PC-9 (cell line): ENCODE measurements at regions not wholly inside any gene's neighbourhood (a gene's known extent, or its start where the extent isn't known, plus 50 kb on each side); places are given as distances from the start of the nearest gene placed in this dataset.

Source experiments
- BruUV-seq: library from RNA; stranded (reverse); fragments of 400-500 nt; replicated peaks from 2 replicates; lab custom pipeline; 2021; lab: Mats Ljungman, UMichigan
- CTCF ChIA-PET: fragments of 300-600 bp; sonication (Branson Sonifier 250); formaldehyde crosslinking; loops from one replicate; lab custom pipeline; 2022; ENCODE audit warnings: antibody characterized with exemption; lab: Charles Lee
- POLR2A ChIA-PET: fragments of 300-600 bp; sonication (Branson Sonifier 250); formaldehyde crosslinking; loops from one replicate; lab custom pipeline; 2022; ENCODE audit warnings: antibody characterized with exemption; ENCODE audit not compliant: unreplicated experiment; lab: Charles Lee
- DNase-seq, 2 experiments: peaks; one replicate each; pipeline versions ENCODE4 v3.0.0 to v3.0.0-alpha.2; 2015 to 2022; ENCODE audit warnings: mixed read lengths in 1 of 2
- H2AFZ ChIP-seq: fragments of 200-600 bp; sonication (generic); 2 replicates; pipeline ENCODE4 v1.8.1; 2017; ENCODE audit warnings: antibody characterized with exemption
- H3F3A ChIP-seq: fragments of 200-600 bp; sonication (generic); 2 replicates; pipeline ENCODE4 v1.8.1; 2017; ENCODE audit warnings: antibody characterized with exemption, mild to moderate bottlenecking, low read depth; ENCODE audit not compliant: insufficient read depth
- H3K27ac ChIP-seq: fragments of 200-600 bp; sonication (generic); 2 replicates; pipeline ENCODE4 v1.6.1; 2016; ENCODE audit warnings: mixed run types
- H3K27me3 ChIP-seq: fragments of 200-600 bp; sonication (generic); 2 replicates; pipeline ENCODE4 v1.6.1; 2016; ENCODE audit warnings: low read depth, mixed run types; ENCODE audit not compliant: insufficient read depth
- H3K36me3 ChIP-seq: fragments of 200-600 bp; sonication (generic); 2 replicates; pipeline ENCODE4 v1.6.1; 2016; ENCODE audit warnings: low read depth, mixed run types
- H3K4me1 ChIP-seq: fragments of 200-600 bp; sonication (generic); replicated peaks from 2 replicates; pipeline ENCODE4 v1.6.1; 2016; ENCODE audit warnings: mixed run types; ENCODE audit not compliant: insufficient read depth
- H3K4me2 ChIP-seq: fragments of 200-600 bp; sonication (generic); 2 replicates; pipeline ENCODE4 v1.6.1; 2017; ENCODE audit warnings: mixed run types
- H3K4me3 ChIP-seq: fragments of 200-600 bp; sonication (generic); 2 replicates; pipeline ENCODE4 v1.6.1; 2016; ENCODE audit warnings: mixed run types
- H3K79me2 ChIP-seq: fragments of 200-600 bp; sonication (generic); 2 replicates; pipeline ENCODE4 v1.6.1; 2017; ENCODE audit warnings: low read depth, mixed run types
- H3K9me2 ChIP-seq: fragments of 200-600 bp; sonication (generic); 2 replicates; pipeline ENCODE4 v1.8.1; 2017; ENCODE audit warnings: mild to moderate bottlenecking; ENCODE audit not compliant: insufficient read depth
- H3K9me3 ChIP-seq: fragments of 200-600 bp; sonication (generic); 2 replicates; pipeline ENCODE4 v1.8.1; 2016; ENCODE audit warnings: low read depth; ENCODE audit not compliant: insufficient read depth
- H4K20me1 ChIP-seq: fragments of 200-600 bp; sonication (generic); 2 replicates; pipeline ENCODE4 v1.8.1; 2017; ENCODE audit not compliant: insufficient read depth
- CTCF ChIP-seq: fragments of 200-600 bp; sonication (generic); conservative IDR thresholded peaks from 2 replicates; pipeline ENCODE4 v1.6.1; 2017; ENCODE audit warnings: mixed run types, antibody characterized with exemption, mild to moderate bottlenecking, moderate library complexity
- EZH2 ChIP-seq: fragments of 200-600 bp; sonication (generic); IDR thresholded peaks from 2 replicates; pipeline ENCODE4 v1.8.0; 2017; ENCODE audit warnings: antibody characterized with exemption, low read depth
- intact Hi-C: fragments of 100-400 bp; cut with micrococcal nuclease; formaldehyde crosslinking; loops from one replicate; pipeline ENCODE4 v1.10.0; 2022; ENCODE audit not compliant: unreplicated experiment

GRCh38 chr16:6605490-6605889 lies 727.2 kb upstream of the RBFOX1 start:
- no peaks in the 10 kb centered on the region for H3F3A ChIP-seq
- ChIA-PET POLR2A (no interaction called here), CTCF (no interaction called here)
- no peak for TF ChIP-seq CTCF
- no peak for TF ChIP-seq EZH2
- peaks cover 14% of the 10 kb centered on the region; the same call in 1 of the 2 replicates for H3K27me3 ChIP-seq
- no peaks in the 10 kb centered on the region for H3K9me2 ChIP-seq
- H3K36me3 ChIP-seq = no peaks in the 10 kb centered on the region
- H3K27ac ChIP-seq = no peak overlapping the region
- no peaks in the 10 kb centered on the region for H3K4me1 ChIP-seq
- no peaks in the 10 kb centered on the region for H4K20me1 ChIP-seq
- H2AFZ ChIP-seq = no peak overlapping the region
- no peak overlapping the region for H3K4me3 ChIP-seq
- H3K79me2 ChIP-seq = no peaks in the 10 kb centered on the region
- no TSS peak for BruUV-seq
- intact Hi-C loops = no loop called here
- H3K4me2 ChIP-seq = no peak overlapping the region
- no peaks in the 10 kb centered on the region for H3K9me3 ChIP-seq
- DNase-seq = no peak

GRCh38 chr16:6603780-6604325 lies 728.8 kb upstream of the RBFOX1 start:
- Histone ChIP-seq H2AFZ (no peak overlapping the region), H3F3A (no peaks in the 10 kb centered on the region), H3K36me3 (no peaks in the 10 kb centered on the region), H3K27ac (no peak overlapping the region), H4K20me1 (no peaks in the 10 kb centered on the region), H3K79me2 (no peaks in the 10 kb centered on the region), H3K9me3 (no peaks in the 10 kb centered on the region), H3K4me1 (no peaks in the 10 kb centered on the region), H3K27me3 (peaks cover 25% of the 10 kb centered on the region), H3K9me2 (no peaks in the 10 kb centered on the region), H3K4me2 (no peak overlapping the region), H3K4me3 (no peak overlapping the region)
- DNase-seq = no peak
- CTCF ChIA-PET = no interaction called here
- POLR2A ChIA-PET = no interaction called here
- intact Hi-C loops = no loop called here
- BruUV-seq = no TSS peak
- TF ChIP-seq EZH2 (no peak), CTCF (no peak)

- Histone ChIP-seq H3K9me2 (no peaks in the 10 kb centered on the region), H3K27ac (no peak overlapping the region), H3K4me3 (no peak overlapping the region), H3K79me2 (no peaks in the 10 kb centered on the region), H3K9me3 (no peaks in the 10 kb centered on the region), H3K27me3 (peaks cover 25% of the 10 kb centered on the region), H3K4me1 (no peaks in the 10 kb centered on the region), H3F3A (no peaks in the 10 kb centered on the region), H2AFZ (no peak overlapping the region), H3K4me2 (no peak overlapping the region), H3K36me3 (no peaks in the 10 kb centered on the region), H4K20me1 (no peaks in the 10 kb centered on the region)
- TF ChIP-seq CTCF (no peak), EZH2 (no peak)
- ChIA-PET CTCF (no interaction called here), POLR2A (no interaction called here)
- no TSS peak for BruUV-seq
- intact Hi-C loops = no loop called here
- DNase-seq = no peak
Measured at GRCh38 chr16:6602405-6602804, 730.2 kb upstream of the RBFOX1 start.
